ENCODE measurements at regions not wholly inside any gene's neighbourhood (a gene's known extent, or its start where the extent isn't known, plus 50 kb on each side); places are given as distances from the start of the nearest gene placed in this dataset.

DNA sequence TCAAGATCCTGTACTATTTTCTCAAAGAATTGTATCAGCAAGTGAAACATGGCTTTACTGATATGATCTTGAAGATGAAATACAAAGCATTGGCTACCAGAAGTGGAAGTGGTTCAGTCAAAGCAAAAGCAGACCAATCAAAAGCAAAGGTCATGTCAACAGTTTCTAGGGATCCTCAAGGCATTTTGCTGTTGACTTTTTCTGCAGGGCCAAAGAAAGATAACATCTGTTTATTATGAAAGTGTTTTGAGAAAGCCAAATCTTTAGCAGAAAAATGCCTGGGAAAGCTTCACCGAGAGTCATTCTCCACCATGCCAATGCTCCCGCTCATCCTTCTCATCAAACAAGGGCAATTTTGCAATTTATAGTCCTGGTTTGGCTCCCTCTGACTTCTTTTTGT, 90.3 kb upstream of the ACO1 start:
- no peak for DNase-seq
- intact Hi-C loops (cut with DNase I) = no loop called here
- Histone ChIP-seq H3K9me3 (no peaks in the 10 kb centered on the region), H3K36me3 (no peaks in the 10 kb centered on the region), H3K27me3 (no peaks in the 10 kb centered on the region), H3K4me1 (peaks cover 0 to 61% (median 46%) of the 10 kb centered on the region in 4 donors), H3K4me3 (no peak overlapping the region), H3K27ac (peak overlapping the region in 3 of 4 donors; percentile 16 to 47 (median 25))
- TF ChIP-seq POLR2AphosphoS5 (IDR thresholded peaks at IDR 0.05) (no peak), EP300 (IDR thresholded peaks at IDR 0.05) (no peak), POLR2A (IDR thresholded peaks at IDR 0.05) (no peak), CTCF (IDR thresholded peaks at IDR 0.05) (no peak)
- 66 to 68% methylated on average over 2 of the region's 2 CpGs for WGBS, 2 donors

DNA sequence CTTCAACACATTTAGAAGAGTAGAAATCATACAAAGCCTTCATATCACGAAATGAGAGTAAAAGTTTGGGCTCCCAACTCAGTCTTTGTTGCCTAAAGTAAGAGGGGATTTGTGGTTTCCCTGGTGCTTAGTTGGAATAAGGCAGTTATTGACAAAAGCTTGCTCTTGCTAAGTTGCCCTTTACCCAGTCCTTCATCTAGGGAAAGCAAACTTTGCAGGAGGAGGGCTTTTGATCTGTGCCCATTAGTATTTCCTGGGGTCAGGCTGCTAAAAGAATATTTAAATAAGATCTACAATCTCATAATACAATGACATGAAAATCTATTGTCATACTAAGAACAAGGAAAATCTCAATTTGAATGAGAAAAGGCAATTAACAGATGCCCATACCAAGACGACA, 84.1 kb upstream of the ACO1 start:
- H3K9me3 ChIP-seq = no peaks in the 10 kb centered on the region
- no peak for DNase-seq
- peaks cover 0 to 15% (median 13%) of the 10 kb centered on the region in 4 donors for H3K4me1 ChIP-seq
- H3K27ac ChIP-seq = no peak overlapping the region
- intact Hi-C loops (cut with DNase I) = no loop called here
- 42 to 76% methylated on average over 2 of the region's 2 CpGs for WGBS, 2 donors
- no peak overlapping the region for H3K4me3 ChIP-seq
- no peaks in the 10 kb centered on the region for H3K36me3 ChIP-seq
- H3K27me3 ChIP-seq = no peaks in the 10 kb centered on the region
- TF ChIP-seq CTCF (IDR thresholded peaks at IDR 0.05) (no peak), POLR2AphosphoS5 (IDR thresholded peaks at IDR 0.05) (no peak), EP300 (IDR thresholded peaks at IDR 0.05) (no peak), POLR2A (IDR thresholded peaks at IDR 0.05) (no peak)

- Histone ChIP-seq H3K9me3 (no peaks in the 10 kb centered on the region), H3K27me3 (no peaks in the 10 kb centered on the region), H3K4me1 (no peaks in the 10 kb centered on the region), H3K4me3 (no peak overlapping the region), H3K27ac (no peak overlapping the region), H3K36me3 (no peaks in the 10 kb centered on the region)
- no peak for TF ChIP-seq CTCF (IDR thresholded peaks at IDR 0.05)
- TF ChIP-seq POLR2AphosphoS5 (IDR thresholded peaks at IDR 0.05) = no peak
- no peak for TF ChIP-seq EP300 (IDR thresholded peaks at IDR 0.05)
- no peak for TF ChIP-seq POLR2A (IDR thresholded peaks at IDR 0.05)
- intact Hi-C loops (cut with DNase I) = no loop called here
- WGBS, 2 donors = 0% methylated on average over 1 of the region's 1 CpG
- no peak for DNase-seq
Measured at GRCh38 chr9:32304495-32304894, 79.9 kb upstream of the ACO1 start.

DNA sequence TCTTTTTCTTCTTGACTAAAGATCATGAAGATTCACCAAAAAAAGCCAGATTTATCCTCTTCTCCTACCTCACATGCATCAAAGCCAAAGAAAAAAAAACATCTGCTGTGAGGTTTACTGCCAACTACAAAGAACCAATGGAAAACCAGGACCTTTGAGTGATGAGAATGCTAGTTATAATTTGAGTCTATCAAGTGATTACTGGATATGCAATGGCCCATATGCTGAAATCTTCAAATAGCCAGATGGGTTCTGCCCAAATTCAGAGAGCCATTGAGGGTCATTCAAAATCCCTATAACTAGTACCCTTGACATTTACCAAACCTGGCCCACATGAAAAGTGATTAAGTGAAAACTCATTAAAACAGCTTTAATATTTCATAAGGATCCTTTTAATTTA, 78.4 kb upstream of the ACO1 start:
- DNase-seq = no peak
- H3K9me3 ChIP-seq = no peaks in the 10 kb centered on the region
- H3K27ac ChIP-seq = no peak overlapping the region
- no peaks in the 10 kb centered on the region for H3K36me3 ChIP-seq
- H3K4me1 ChIP-seq = no peaks in the 10 kb centered on the region
- no peaks in the 10 kb centered on the region for H3K27me3 ChIP-seq
- no peak overlapping the region for H3K4me3 ChIP-seq
- intact Hi-C loops (cut with DNase I) = no loop called here
- TF ChIP-seq POLR2AphosphoS5 (IDR thresholded peaks at IDR 0.05) (no peak), POLR2A (IDR thresholded peaks at IDR 0.05) (no peak), CTCF (IDR thresholded peaks at IDR 0.05) (no peak), EP300 (IDR thresholded peaks at IDR 0.05) (no peak)

GRCh38 chr9:32319312-32319929, 65.0 kb upstream of the ACO1 start:
- DNase-seq = no peak
- TF ChIP-seq CTCF (IDR thresholded peaks at IDR 0.05) (no peak), POLR2AphosphoS5 (IDR thresholded peaks at IDR 0.05) (no peak), EP300 (IDR thresholded peaks at IDR 0.05) (no peak), POLR2A (IDR thresholded peaks at IDR 0.05) (no peak)
- H3K27ac ChIP-seq = no peak overlapping the region
- no peaks in the 10 kb centered on the region for H3K27me3 ChIP-seq
- H3K9me3 ChIP-seq = no peaks in the 10 kb centered on the region
- intact Hi-C loops (cut with DNase I) = no loop called here
- H3K36me3 ChIP-seq = no peaks in the 10 kb centered on the region
- H3K4me3 ChIP-seq = no peak overlapping the region
- H3K4me1 ChIP-seq = no peaks in the 10 kb centered on the region
- WGBS, 2 donors = 80 to 84% methylated on average over 4 of the region's 4 CpGs

Data from sigmoid colon (tissue), 6 donors.